K562 (cell line): ENCODE measurements at regions not wholly inside any gene's neighbourhood (a gene's known extent, or its start where the extent isn't known, plus 50 kb on each side); places are given as distances from the start of the nearest gene placed in this dataset.

ENCODE experiments used
- CBX3 ChIP-seq, 2 experiments: IDR thresholded peaks; 1 replicate in 1 of 2; 2 replicates in 1 of 2; pipeline ENCODE4 v1.6.1; 2012; ENCODE audit warnings: inconsistent platforms in 2 of 2, low read length in 2 of 2, borderline replicate concordance in 1 of 2, control low read depth in 1 of 2
- ETS2 ChIP-seq: IDR thresholded peaks from 2 replicates; pipeline ENCODE4 v1.6.1; 2016; ENCODE audit warnings: borderline replicate concordance, missing genetic modification characterization, mild to moderate bottlenecking, moderate library complexity, missing compliant biosample characterization; ENCODE audit not compliant: poor library complexity, severe bottlenecking
- NCOA4 ChIP-seq: fragments of 450-650 bp; IDR thresholded peaks from 2 replicates; pipeline ENCODE4 v1.6.1; 2018; ENCODE audit warnings: mild to moderate bottlenecking; ENCODE audit not compliant: partially characterized antibody
- NFE2L1 ChIP-seq: fragments of 450-650 bp; IDR thresholded peaks from 2 replicates; pipeline ENCODE4 v1.6.1; 2016; ENCODE audit warnings: missing genetic modification characterization, low read depth, mild to moderate bottlenecking, missing compliant biosample characterization, moderate library complexity, borderline replicate concordance
- POLR2AphosphoS5 ChIP-seq: IDR thresholded peaks from 2 replicates; pipeline ENCODE4 v1.6.1; 2011; ENCODE audit warnings: mild to moderate bottlenecking, low read depth, low read length, moderate library complexity; ENCODE audit not compliant: control insufficient read depth, insufficient read depth
- ZNF232 ChIP-seq: sonication (generic); formaldehyde crosslinking; IDR thresholded peaks from 2 replicates; pipeline ENCODE4 v1.8.0; 2022; ENCODE audit warnings: mild to moderate bottlenecking, missing genetic modification reagents
- TF ChIP-seq, protein P1 (sequence below): fragments of 450-650 bp; formaldehyde crosslinking; IDR thresholded peaks from 2 replicates; pipeline ENCODE4 v1.4.0; 2020; ENCODE audit warnings: mild to moderate bottlenecking, moderate library complexity
- TF ChIP-seq, protein P2 (sequence below), 2 experiments: fragments of 450-650 bp; IDR thresholded peaks; 2 replicates each; pipeline ENCODE4 v1.6.1; 2016; ENCODE audit warnings: mild to moderate bottlenecking in 2 of 2, borderline replicate concordance in 1 of 2, low read depth in 1 of 2, moderate library complexity in 1 of 2
- TF ChIP-seq, protein P3 (sequence below): fragments of 250-450 bp; sonication (Bioruptor Pico); IDR thresholded peaks from 2 replicates; pipeline ENCODE4 v1.5.0; 2021; ENCODE audit warnings: mild to moderate bottlenecking, borderline replicate concordance
- TF ChIP-seq, protein P4 (sequence below): fragments of 450-650 bp; IDR thresholded peaks from one replicate; pipeline ENCODE4 v1.6.1; 2018; ENCODE audit warnings: mild to moderate bottlenecking, moderate library complexity; ENCODE audit not compliant: partially characterized antibody

DNA sequence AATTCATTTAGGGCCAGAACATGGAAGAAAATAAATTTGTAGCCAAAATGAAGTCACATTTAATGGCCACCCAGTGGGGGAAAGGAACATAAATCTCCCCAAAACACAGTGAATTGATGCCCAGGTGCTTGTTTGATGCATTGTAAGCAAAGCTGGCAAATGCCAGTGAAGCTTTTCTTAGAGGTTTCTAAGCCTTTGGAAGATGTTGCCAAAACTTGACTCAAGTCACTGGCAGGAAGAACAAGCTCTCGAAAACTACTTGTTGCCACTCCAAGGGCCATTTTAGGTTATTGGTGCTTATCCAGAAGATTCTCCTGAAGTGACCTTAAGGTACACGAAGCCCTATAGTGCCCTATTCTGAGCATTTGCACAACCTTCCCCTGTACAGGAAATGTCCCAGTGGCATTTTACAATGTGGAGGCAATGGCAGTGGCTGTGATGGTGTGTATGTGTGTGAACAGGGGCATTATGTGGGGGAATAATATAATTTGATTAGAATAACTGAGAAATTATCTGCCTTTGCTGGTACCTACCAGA is 89.5 kb upstream of the NOVA1 start (continued):
- TF ChIP-seq, protein P1, sequence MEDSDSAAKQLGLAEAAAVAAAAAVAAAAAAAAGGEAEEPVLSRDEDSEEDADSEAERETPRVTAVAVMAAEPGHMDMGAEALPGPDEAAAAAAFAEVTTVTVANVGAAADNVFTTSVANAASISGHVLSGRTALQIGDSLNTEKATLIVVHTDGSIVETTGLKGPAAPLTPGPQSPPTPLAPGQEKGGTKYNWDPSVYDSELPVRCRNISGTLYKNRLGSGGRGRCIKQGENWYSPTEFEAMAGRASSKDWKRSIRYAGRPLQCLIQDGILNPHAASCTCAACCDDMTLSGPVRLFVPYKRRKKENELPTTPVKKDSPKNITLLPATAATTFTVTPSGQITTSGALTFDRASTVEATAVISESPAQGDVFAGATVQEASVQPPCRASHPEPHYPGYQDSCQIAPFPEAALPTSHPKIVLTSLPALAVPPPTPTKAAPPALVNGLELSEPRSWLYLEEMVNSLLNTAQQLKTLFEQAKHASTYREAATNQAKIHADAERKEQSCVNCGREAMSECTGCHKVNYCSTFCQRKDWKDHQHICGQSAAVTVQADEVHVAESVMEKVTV (CRISPR knock-in tag), result no peak
- TF ChIP-seq ZNF232 (CRISPR knock-in tag) (no peak), ETS2 (no peak), CBX3 (IDR thresholded peaks at IDR 0.05; ENCODE audit: borderline replicate concordance in 1 of 2, low read length in 2 of 2) (no peak), NCOA4 (no peak), POLR2AphosphoS5 (no peak), NFE2L1 (tag) (no peak)
- TF ChIP-seq, protein P2, sequence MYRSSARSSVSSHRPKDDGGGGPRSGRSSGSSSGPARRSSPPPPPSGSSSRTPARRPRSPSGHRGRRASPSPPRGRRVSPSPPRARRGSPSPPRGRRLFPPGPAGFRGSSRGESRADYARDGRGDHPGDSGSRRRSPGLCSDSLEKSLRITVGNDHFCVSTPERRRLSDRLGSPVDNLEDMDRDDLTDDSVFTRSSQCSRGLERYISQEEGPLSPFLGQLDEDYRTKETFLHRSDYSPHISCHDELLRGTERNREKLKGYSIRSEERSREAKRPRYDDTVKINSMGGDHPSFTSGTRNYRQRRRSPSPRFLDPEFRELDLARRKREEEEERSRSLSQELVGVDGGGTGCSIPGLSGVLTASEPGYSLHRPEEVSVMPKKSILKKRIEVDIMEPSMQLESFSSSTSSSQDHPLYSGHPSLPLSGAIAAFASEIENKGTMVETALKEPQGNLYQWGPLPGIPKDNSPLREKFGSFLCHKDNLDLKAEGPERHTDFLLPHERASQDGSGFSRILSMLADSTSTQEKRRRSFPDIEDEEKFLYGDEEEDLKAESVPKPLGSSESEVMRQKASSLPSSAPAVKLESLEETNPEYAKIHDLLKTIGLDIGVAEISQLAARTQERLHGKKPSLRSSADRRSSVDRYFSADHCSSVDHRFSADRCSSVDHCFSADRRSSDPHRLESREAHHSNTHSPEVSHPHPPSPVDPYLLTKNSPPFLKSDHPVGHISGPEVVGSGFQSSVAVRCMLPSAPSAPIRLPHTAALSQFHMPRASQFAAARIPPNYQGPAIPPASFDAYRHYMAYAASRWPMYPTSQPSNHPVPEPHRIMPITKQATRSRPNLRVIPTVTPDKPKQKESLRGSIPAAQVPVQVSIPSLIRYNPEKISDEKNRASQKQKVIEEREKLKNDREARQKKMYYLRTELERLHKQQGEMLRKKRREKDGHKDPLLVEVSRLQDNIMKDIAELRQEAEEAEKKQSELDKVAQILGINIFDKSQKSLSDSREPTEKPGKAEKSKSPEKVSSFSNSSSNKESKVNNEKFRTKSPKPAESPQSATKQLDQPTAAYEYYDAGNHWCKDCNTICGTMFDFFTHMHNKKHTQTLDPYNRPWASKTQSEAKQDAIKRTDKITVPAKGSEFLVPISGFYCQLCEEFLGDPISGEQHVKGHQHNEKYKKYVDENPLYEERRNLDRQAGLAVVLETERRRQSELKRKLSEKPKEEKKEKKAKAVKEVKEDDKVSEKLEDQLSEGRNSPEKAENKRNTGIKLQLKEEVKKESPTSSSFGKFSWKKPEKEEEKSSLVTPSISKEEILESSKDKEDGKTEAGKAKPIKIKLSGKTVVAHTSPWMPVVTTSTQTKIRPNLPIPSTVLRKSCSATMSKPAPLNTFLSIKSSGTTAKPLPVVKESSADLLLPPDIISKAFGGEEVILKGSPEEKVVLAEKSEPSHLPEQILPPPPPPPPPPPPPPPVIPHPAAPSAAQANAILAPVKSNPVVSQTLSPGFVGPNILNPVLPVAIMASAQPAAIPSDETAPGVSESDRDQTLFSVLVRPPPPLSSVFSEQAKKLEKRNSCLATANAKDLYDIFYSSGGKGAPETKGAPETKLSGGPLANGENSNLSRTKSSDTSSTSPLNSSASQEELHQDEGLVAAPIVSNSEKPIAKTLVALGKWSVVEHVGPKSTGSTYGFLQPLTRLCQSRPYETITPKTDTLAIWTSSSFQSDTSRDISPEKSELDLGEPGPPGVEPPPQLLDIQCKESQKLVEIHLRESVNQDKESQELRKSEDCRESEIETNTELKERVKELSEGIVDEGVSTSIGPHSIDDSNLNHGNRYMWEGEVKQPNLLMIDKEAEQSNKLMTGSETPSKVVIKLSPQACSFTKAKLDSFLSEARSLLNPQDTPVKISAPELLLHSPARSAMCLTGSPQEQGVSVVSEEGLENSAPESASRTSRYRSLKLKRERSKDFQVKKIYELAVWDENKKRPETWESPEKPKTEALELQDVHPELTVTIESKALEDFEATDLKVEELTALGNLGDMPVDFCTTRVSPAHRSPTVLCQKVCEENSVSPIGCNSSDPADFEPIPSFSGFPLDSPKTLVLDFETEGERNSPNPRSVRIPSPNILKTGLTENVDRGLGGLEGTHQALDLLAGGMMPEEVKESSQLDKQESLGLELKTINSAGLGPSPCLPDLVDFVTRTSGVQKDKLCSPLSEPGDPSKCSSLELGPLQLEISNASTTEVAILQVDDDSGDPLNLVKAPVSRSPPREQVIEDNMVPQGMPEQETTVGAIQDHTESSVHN (IDR thresholded peaks at IDR 0.05; ENCODE audit: borderline replicate concordance in 1 of 2, low read depth in 1 of 2), result no peak
- TF ChIP-seq, protein P3, sequence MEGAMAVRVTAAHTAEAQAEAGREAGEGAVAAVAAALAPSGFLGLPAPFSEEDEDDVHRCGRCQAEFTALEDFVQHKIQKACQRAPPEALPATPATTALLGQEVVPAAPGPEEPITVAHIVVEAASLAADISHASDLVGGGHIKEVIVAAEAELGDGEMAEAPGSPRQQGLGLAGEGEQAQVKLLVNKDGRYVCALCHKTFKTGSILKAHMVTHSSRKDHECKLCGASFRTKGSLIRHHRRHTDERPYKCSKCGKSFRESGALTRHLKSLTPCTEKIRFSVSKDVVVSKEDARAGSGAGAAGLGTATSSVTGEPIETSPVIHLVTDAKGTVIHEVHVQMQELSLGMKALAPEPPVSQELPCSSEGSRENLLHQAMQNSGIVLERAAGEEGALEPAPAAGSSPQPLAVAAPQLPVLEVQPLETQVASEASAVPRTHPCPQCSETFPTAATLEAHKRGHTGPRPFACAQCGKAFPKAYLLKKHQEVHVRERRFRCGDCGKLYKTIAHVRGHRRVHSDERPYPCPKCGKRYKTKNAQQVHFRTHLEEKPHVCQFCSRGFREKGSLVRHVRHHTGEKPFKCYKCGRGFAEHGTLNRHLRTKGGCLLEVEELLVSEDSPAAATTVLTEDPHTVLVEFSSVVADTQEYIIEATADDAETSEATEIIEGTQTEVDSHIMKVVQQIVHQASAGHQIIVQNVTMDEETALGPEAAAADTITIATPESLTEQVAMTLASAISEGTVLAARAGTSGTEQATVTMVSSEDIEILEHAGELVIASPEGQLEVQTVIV (CRISPR knock-in tag), result no peak
- TF ChIP-seq, protein P4, sequence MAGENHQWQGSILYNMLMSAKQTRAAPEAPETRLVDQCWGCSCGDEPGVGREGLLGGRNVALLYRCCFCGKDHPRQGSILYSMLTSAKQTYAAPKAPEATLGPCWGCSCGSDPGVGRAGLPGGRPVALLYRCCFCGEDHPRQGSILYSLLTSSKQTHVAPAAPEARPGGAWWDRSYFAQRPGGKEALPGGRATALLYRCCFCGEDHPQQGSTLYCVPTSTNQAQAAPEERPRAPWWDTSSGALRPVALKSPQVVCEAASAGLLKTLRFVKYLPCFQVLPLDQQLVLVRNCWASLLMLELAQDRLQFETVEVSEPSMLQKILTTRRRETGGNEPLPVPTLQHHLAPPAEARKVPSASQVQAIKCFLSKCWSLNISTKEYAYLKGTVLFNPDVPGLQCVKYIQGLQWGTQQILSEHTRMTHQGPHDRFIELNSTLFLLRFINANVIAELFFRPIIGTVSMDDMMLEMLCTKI, result no peak
